ENCODE measurements at regions not wholly inside any gene's neighbourhood (a gene's known extent, or its start where the extent isn't known, plus 50 kb on each side); places are given as distances from the start of the nearest gene placed in this dataset.

- TF ChIP-seq POLR2A (IDR thresholded peaks at IDR 0.05) (no peak), CTCF (IDR thresholded peaks at IDR 0.05) (no peak)
These were observed 635.9 kb upstream of the SUCLG2 start for GRCh38 chr3:68290333-68290732.

All from ovary (tissue), 3 donors.